ENCODE measurements at regions not wholly inside any gene's neighbourhood (a gene's known extent, or its start where the extent isn't known, plus 50 kb on each side); places are given as distances from the start of the nearest gene placed in this dataset.

DNA sequence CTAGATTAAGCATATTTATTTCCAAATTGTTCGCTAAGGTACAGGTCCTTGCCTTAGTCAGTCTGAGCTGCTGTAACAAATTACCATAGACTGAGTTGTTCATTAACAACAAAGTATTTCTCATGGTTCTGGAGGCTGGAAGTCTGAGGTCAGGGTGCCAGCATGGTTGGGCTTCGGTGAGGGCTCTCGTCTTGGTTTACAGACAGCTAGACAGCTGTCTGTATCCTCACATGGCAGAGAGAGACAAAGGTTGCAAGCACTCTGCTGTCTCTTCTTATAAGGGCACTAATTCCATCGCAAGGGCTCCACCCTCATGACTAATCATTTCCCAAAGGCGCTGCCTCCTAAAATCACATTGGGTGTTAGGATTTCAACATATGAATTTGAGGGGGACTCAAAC lies 115.3 kb upstream of the GMDS start:
- Histone ChIP-seq H3F3A (ENCODE audit: insufficient read depth) (no peaks in the 10 kb centered on the region), H3K27me3 (ENCODE audit: low read length) (no peaks in the 10 kb centered on the region), H3K4me2 (ENCODE audit: low read depth, low read length, poor library complexity, severe bottlenecking) (no peak overlapping the region), H3K36me3 (ENCODE audit: low read length) (no peaks in the 10 kb centered on the region), H3K9me3 (ENCODE audit: insufficient read depth, low read length) (no peaks in the 10 kb centered on the region), H4K20me1 (ENCODE audit: low read depth, low read length) (no peaks in the 10 kb centered on the region), H3K27ac (ENCODE audit: low read depth, low read length) (no peak overlapping the region), H3K9me2 (replicated peaks; ENCODE audit: insufficient read depth, low read length) (no peaks in the 10 kb centered on the region), H3K4me3 (ENCODE audit: insufficient read depth, low read length, poor library complexity, severe bottlenecking) (no peak overlapping the region), H3K9ac (ENCODE audit: low read length) (no peak overlapping the region), H2AFZ (ENCODE audit: low read depth, low read length, severe bottlenecking) (no peak overlapping the region), H3K79me2 (ENCODE audit: insufficient read depth, low read length) (no peaks in the 10 kb centered on the region)
- no peak for TF ChIP-seq EZH2phosphoT487 (conservative IDR thresholded peaks at IDR 0.05; ENCODE audit: low read length)
- TF ChIP-seq, protein P1, sequence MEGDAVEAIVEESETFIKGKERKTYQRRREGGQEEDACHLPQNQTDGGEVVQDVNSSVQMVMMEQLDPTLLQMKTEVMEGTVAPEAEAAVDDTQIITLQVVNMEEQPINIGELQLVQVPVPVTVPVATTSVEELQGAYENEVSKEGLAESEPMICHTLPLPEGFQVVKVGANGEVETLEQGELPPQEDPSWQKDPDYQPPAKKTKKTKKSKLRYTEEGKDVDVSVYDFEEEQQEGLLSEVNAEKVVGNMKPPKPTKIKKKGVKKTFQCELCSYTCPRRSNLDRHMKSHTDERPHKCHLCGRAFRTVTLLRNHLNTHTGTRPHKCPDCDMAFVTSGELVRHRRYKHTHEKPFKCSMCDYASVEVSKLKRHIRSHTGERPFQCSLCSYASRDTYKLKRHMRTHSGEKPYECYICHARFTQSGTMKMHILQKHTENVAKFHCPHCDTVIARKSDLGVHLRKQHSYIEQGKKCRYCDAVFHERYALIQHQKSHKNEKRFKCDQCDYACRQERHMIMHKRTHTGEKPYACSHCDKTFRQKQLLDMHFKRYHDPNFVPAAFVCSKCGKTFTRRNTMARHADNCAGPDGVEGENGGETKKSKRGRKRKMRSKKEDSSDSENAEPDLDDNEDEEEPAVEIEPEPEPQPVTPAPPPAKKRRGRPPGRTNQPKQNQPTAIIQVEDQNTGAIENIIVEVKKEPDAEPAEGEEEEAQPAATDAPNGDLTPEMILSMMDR (IDR thresholded peaks at IDR 0.05; ENCODE audit: insufficient read depth, low read length, poor library complexity, severe bottlenecking) = no peak

DNA sequence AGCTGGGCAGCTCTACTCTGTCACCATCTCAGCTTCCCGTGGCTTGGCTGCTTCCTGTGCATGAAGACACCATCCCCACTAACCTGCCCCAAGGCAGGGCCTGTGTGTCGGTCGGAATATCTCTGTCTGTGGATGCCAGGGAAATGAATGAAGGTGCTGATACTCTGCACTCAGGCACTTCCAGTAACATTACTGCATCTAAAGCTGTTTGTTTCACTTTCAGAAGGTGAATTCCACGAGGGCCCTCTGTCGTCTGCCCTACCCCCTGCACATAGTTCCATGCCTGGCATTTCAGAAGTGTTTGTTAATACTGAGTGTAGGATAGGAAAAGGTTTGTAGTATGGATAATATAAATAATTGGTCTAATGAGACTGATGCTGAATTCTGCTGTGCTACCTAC lies 114.7 kb upstream of the GMDS start:
- H3K9me3 ChIP-seq (ENCODE audit: insufficient read depth, low read length) = no peaks in the 10 kb centered on the region
- no peak overlapping the region for H3K4me2 ChIP-seq (ENCODE audit: low read depth, low read length, poor library complexity, severe bottlenecking)
- H3K27ac ChIP-seq (ENCODE audit: low read depth, low read length) = no peak overlapping the region
- no peaks in the 10 kb centered on the region for H3K27me3 ChIP-seq (ENCODE audit: low read length)
- H3F3A ChIP-seq (ENCODE audit: insufficient read depth) = no peaks in the 10 kb centered on the region
- no peaks in the 10 kb centered on the region for H3K9me2 ChIP-seq (replicated peaks; ENCODE audit: insufficient read depth, low read length)
- H3K36me3 ChIP-seq (ENCODE audit: low read length) = no peaks in the 10 kb centered on the region
- H4K20me1 ChIP-seq (ENCODE audit: low read depth, low read length) = no peaks in the 10 kb centered on the region
- TF ChIP-seq EZH2phosphoT487 (conservative IDR thresholded peaks at IDR 0.05; ENCODE audit: low read length) = no peak
- TF ChIP-seq, protein P1 (IDR thresholded peaks at IDR 0.05; ENCODE audit: insufficient read depth, low read length, poor library complexity, severe bottlenecking) = no peak
- H3K4me3 ChIP-seq (ENCODE audit: insufficient read depth, low read length, poor library complexity, severe bottlenecking) = no peak overlapping the region
- no peak overlapping the region for H3K9ac ChIP-seq (ENCODE audit: low read length)
- H2AFZ ChIP-seq (ENCODE audit: low read depth, low read length, severe bottlenecking) = no peak overlapping the region
- no peaks in the 10 kb centered on the region for H3K79me2 ChIP-seq (ENCODE audit: insufficient read depth, low read length)

DNA sequence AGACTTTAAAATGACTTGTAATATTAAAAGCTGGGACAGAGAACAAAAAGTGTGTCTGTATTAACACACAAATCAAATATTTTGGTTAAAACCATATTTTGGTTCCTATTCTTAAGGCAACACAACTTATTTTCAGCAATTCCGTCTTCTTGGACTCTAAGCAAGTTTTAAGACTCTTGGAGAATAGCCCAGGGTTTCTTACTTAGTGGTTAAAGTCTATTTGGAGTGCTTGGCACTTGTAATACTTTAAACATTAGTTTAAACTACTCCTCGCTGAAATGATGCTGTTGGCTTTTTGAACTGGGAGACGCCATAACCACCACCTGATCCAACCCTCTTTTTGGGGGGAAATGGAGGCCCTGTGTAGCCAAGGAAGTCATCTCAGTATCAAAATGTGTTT lies 109.7 kb upstream of the GMDS start:
- TF ChIP-seq, protein P1 (IDR thresholded peaks at IDR 0.05; ENCODE audit: insufficient read depth, low read length, poor library complexity, severe bottlenecking) = no peak
- TF ChIP-seq EZH2phosphoT487 (conservative IDR thresholded peaks at IDR 0.05; ENCODE audit: low read length) = no peak
- Histone ChIP-seq H3K79me2 (ENCODE audit: insufficient read depth, low read length) (no peaks in the 10 kb centered on the region), H3K9me2 (replicated peaks; ENCODE audit: insufficient read depth, low read length) (no peaks in the 10 kb centered on the region), H4K20me1 (ENCODE audit: low read depth, low read length) (no peaks in the 10 kb centered on the region), H3K4me2 (ENCODE audit: low read depth, low read length, poor library complexity, severe bottlenecking) (no peak overlapping the region), H3F3A (ENCODE audit: insufficient read depth) (no peaks in the 10 kb centered on the region), H3K4me3 (ENCODE audit: insufficient read depth, low read length, poor library complexity, severe bottlenecking) (no peak overlapping the region), H3K27me3 (ENCODE audit: low read length) (no peaks in the 10 kb centered on the region), H3K9me3 (ENCODE audit: insufficient read depth, low read length) (no peaks in the 10 kb centered on the region), H3K9ac (ENCODE audit: low read length) (no peak overlapping the region), H3K36me3 (ENCODE audit: low read length) (no peaks in the 10 kb centered on the region), H3K27ac (ENCODE audit: low read depth, low read length) (no peak overlapping the region), H2AFZ (ENCODE audit: low read depth, low read length, severe bottlenecking) (no peak overlapping the region)

DNA sequence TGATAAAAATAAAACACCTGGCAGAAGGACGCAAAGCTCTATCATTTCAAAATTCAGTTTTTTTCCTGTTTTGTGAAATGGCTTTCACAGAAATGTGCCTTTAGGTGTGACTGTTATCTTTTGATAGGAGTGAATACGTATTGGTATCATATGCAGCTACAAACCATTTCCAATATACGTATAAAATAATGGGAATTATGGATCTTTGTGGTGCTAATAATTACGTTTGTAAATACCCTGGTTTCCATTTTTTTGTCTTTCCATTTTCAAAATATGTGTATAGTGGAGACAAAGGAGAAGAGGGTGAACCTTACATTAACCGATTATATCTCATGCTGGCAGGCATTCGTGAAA lies 108.7 kb upstream of the GMDS start:
- Histone ChIP-seq H3K4me3 (ENCODE audit: insufficient read depth, low read length, poor library complexity, severe bottlenecking) (no peak overlapping the region), H3K79me2 (ENCODE audit: insufficient read depth, low read length) (no peaks in the 10 kb centered on the region), H2AFZ (ENCODE audit: low read depth, low read length, severe bottlenecking) (no peak overlapping the region), H3K36me3 (ENCODE audit: low read length) (no peaks in the 10 kb centered on the region), H3K27me3 (ENCODE audit: low read length) (no peaks in the 10 kb centered on the region), H3F3A (ENCODE audit: insufficient read depth) (no peaks in the 10 kb centered on the region), H3K9me3 (ENCODE audit: insufficient read depth, low read length) (no peaks in the 10 kb centered on the region), H3K9me2 (replicated peaks; ENCODE audit: insufficient read depth, low read length) (no peaks in the 10 kb centered on the region), H4K20me1 (ENCODE audit: low read depth, low read length) (no peaks in the 10 kb centered on the region), H3K9ac (ENCODE audit: low read length) (no peak overlapping the region), H3K27ac (ENCODE audit: low read depth, low read length) (no peak overlapping the region), H3K4me2 (ENCODE audit: low read depth, low read length, poor library complexity, severe bottlenecking) (no peak overlapping the region)
- TF ChIP-seq, protein P1 (IDR thresholded peaks at IDR 0.05; ENCODE audit: insufficient read depth, low read length, poor library complexity, severe bottlenecking) = no peak
- TF ChIP-seq EZH2phosphoT487 (conservative IDR thresholded peaks at IDR 0.05; ENCODE audit: low read length) = no peak

Data from SU-DHL-6 (cell line).